Liver (tissue), 8 donors: ENCODE measurements at regions not wholly inside any gene's neighbourhood (a gene's known extent, or its start where the extent isn't known, plus 50 kb on each side); places are given as distances from the start of the nearest gene placed in this dataset.

Experiments used
- DNase-seq: peaks from one replicate; pipeline ENCODE4 v3.0.0-alpha.2; 2017; ENCODE audit warnings: low spot score
- H3K27ac ChIP-seq, 2 donors: one replicate each; pipeline ENCODE4 v1.7.0; 2013; ENCODE audit warnings: inconsistent platforms in 2 of 2, low read length in 2 of 2, control low read depth in 1 of 2, low read depth in 1 of 2, mild to moderate bottlenecking in 1 of 2
- H3K27me3 ChIP-seq, 4 donors: one replicate each; pipeline versions ENCODE4 v1.6.1 to v1.7.0; 2013; ENCODE audit warnings: low read length in 3 of 4, inconsistent platforms in 1 of 4, mild to moderate bottlenecking in 1 of 4, moderate library complexity in 1 of 4; ENCODE audit not compliant: control insufficient read depth in 4 of 4, insufficient read depth in 4 of 4
- H3K36me3 ChIP-seq, 4 donors: one replicate each; pipeline versions ENCODE4 v1.6.1 to v1.7.0; 2013; ENCODE audit warnings: low read length in 3 of 4, mild to moderate bottlenecking in 3 of 4, low read depth in 1 of 4, moderate library complexity in 1 of 4; ENCODE audit not compliant: control insufficient read depth in 4 of 4, insufficient read depth in 3 of 4
- H3K4me1 ChIP-seq, 4 donors: one replicate each; pipeline versions ENCODE4 v1.6.1 to v1.7.0; 2013; ENCODE audit warnings: low read length in 3 of 4, mild to moderate bottlenecking in 3 of 4, moderate library complexity in 1 of 4; ENCODE audit not compliant: control insufficient read depth in 4 of 4, insufficient read depth in 4 of 4
- H3K4me3 ChIP-seq, 3 donors: one replicate each; pipeline versions ENCODE4 v1.6.1 to v1.7.0; 2013; ENCODE audit warnings: low read length in 3 of 3, control low read depth in 1 of 3, low read depth in 1 of 3, mild to moderate bottlenecking in 1 of 3
- H3K9ac ChIP-seq, 2 donors: one replicate each; pipeline ENCODE4 v1.7.0; 2013; ENCODE audit warnings: low read length in 2 of 2, mild to moderate bottlenecking in 2 of 2, moderate library complexity in 2 of 2, control low read depth in 1 of 2, low read depth in 1 of 2
- H3K9me3 ChIP-seq, 4 donors: one replicate each; pipeline versions ENCODE4 v1.6.1 to v1.7.0; 2013; ENCODE audit warnings: low read length in 3 of 4; ENCODE audit not compliant: control insufficient read depth in 4 of 4
- ATF3 ChIP-seq: IDR thresholded peaks from 2 replicates; pipeline ENCODE4 v1.6.1; 2016; ENCODE audit warnings: antibody characterized with exemption
- EGR1 ChIP-seq, 2 donors: IDR thresholded peaks; 2 replicates each; pipeline ENCODE4 v1.6.1; 2016 to 2018; ENCODE audit warnings: antibody characterized with exemption in 2 of 2, low read depth in 2 of 2
- FOXA1 ChIP-seq: IDR thresholded peaks from 2 replicates; pipeline ENCODE4 v1.6.1; 2016; ENCODE audit warnings: antibody characterized with exemption
- FOXA2 ChIP-seq: IDR thresholded peaks from 2 replicates; pipeline ENCODE4 v1.6.1; 2016; ENCODE audit warnings: antibody characterized with exemption
- GABPA ChIP-seq, 2 donors: IDR thresholded peaks in 1 of 2; conservative IDR thresholded peaks in 1 of 2; 2 replicates each; pipeline ENCODE4 v1.6.1; 2016; ENCODE audit warnings: antibody characterized with exemption in 2 of 2, mild to moderate bottlenecking in 1 of 2, moderate library complexity in 1 of 2
- HNF4A ChIP-seq, 2 donors: conservative IDR thresholded peaks; 2 replicates each; pipeline ENCODE4 v1.6.1; 2016; ENCODE audit warnings: antibody characterized with exemption in 2 of 2, mild to moderate bottlenecking in 2 of 2
- HNF4G ChIP-seq: IDR thresholded peaks from 2 replicates; pipeline ENCODE4 v1.6.1; 2016; ENCODE audit warnings: antibody characterized with exemption
- JUND ChIP-seq, 2 donors: IDR thresholded peaks; 2 replicates each; pipeline ENCODE4 v1.6.1; 2016; ENCODE audit warnings: antibody characterized with exemption in 2 of 2
- NR2F2 ChIP-seq: IDR thresholded peaks from 2 replicates; pipeline ENCODE4 v1.6.1; 2016; ENCODE audit warnings: antibody characterized with exemption
- RAD21 ChIP-seq, 2 donors: IDR thresholded peaks; 2 replicates each; pipeline ENCODE4 v1.6.1; 2016; ENCODE audit warnings: antibody characterized with exemption in 2 of 2, mild to moderate bottlenecking in 2 of 2
- RXRA ChIP-seq, 2 donors: IDR thresholded peaks; 2 replicates each; pipeline ENCODE4 v1.6.1; 2017 to 2018; ENCODE audit warnings: antibody characterized with exemption in 2 of 2, mild to moderate bottlenecking in 1 of 2
- SP1 ChIP-seq: IDR thresholded peaks from 2 replicates; pipeline ENCODE4 v1.6.1; 2018; ENCODE audit warnings: antibody characterized with exemption, mild to moderate bottlenecking
- TAF1 ChIP-seq: conservative IDR thresholded peaks from 2 replicates; pipeline ENCODE4 v1.6.1; 2016; ENCODE audit warnings: antibody characterized with exemption, mild to moderate bottlenecking
- YY1 ChIP-seq: IDR thresholded peaks from 2 replicates; pipeline ENCODE4 v1.6.1; 2016; ENCODE audit warnings: antibody characterized with exemption, mild to moderate bottlenecking
- WGBS: extraction: QIAGEN DNeasy Blood & Tissue Kit; methylation state at CpG from one replicate; pipeline ENCODE4 v1.1.7; 2013; 5-methylcytosine and 5-hydroxymethylcytosine counted together
- TF ChIP-seq, protein P1 (sequence below): IDR thresholded peaks from 2 replicates; pipeline ENCODE4 v1.6.1; 2016; ENCODE audit warnings: antibody characterized with exemption, mild to moderate bottlenecking
- TF ChIP-seq, protein P2 (sequence below): IDR thresholded peaks from 2 replicates; pipeline ENCODE4 v1.6.1; 2016; ENCODE audit warnings: antibody characterized with exemption
- TF ChIP-seq, protein P3 (sequence below): fragments of 150-350 bp; IDR thresholded peaks from 2 replicates; pipeline ENCODE4 v1.5.1; 2017; ENCODE audit warnings: improper control_type of control experiment, low read depth, low read length; ENCODE audit not compliant: missing input control
- TF ChIP-seq, protein P4 (sequence below): IDR thresholded peaks from 2 replicates; pipeline ENCODE4 v1.6.1; 2016; ENCODE audit warnings: antibody characterized with exemption
- donor health status: healthy.
- donor health status: healthy.
- donor health status: healthy.
- donor health status: healthy.
- donor health status: healthy.

- H3K4me1 ChIP-seq, result no peaks in the 10 kb centered on the region
- H3K27ac ChIP-seq, result no peak overlapping the region
- H3K4me3 ChIP-seq, result no peak overlapping the region
- no peak overlapping the region for H3K9ac ChIP-seq
- DNase-seq, result no peak
- TF ChIP-seq FOXA2 (no peak), GABPA (IDR thresholded peaks at IDR 0.05 in 1 of 2, conservative IDR thresholded peaks at IDR 0.05 in 1 of 2) (no peak), HNF4G (no peak), JUND (IDR thresholded peaks at IDR 0.05) (no peak), ATF3 (no peak), RAD21 (IDR thresholded peaks at IDR 0.05) (no peak), SP1 (no peak), NR2F2 (no peak), RXRA (IDR thresholded peaks at IDR 0.05) (no peak), YY1 (no peak), TAF1 (no peak), FOXA1 (no peak), EGR1 (IDR thresholded peaks at IDR 0.05; ENCODE audit: low read depth in 2 of 2) (no peak), HNF4A (conservative IDR thresholded peaks at IDR 0.05) (no peak)
- TF ChIP-seq, protein P1, sequence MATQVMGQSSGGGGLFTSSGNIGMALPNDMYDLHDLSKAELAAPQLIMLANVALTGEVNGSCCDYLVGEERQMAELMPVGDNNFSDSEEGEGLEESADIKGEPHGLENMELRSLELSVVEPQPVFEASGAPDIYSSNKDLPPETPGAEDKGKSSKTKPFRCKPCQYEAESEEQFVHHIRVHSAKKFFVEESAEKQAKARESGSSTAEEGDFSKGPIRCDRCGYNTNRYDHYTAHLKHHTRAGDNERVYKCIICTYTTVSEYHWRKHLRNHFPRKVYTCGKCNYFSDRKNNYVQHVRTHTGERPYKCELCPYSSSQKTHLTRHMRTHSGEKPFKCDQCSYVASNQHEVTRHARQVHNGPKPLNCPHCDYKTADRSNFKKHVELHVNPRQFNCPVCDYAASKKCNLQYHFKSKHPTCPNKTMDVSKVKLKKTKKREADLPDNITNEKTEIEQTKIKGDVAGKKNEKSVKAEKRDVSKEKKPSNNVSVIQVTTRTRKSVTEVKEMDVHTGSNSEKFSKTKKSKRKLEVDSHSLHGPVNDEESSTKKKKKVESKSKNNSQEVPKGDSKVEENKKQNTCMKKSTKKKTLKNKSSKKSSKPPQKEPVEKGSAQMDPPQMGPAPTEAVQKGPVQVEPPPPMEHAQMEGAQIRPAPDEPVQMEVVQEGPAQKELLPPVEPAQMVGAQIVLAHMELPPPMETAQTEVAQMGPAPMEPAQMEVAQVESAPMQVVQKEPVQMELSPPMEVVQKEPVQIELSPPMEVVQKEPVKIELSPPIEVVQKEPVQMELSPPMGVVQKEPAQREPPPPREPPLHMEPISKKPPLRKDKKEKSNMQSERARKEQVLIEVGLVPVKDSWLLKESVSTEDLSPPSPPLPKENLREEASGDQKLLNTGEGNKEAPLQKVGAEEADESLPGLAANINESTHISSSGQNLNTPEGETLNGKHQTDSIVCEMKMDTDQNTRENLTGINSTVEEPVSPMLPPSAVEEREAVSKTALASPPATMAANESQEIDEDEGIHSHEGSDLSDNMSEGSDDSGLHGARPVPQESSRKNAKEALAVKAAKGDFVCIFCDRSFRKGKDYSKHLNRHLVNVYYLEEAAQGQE, result no peak
- TF ChIP-seq, protein P2, sequence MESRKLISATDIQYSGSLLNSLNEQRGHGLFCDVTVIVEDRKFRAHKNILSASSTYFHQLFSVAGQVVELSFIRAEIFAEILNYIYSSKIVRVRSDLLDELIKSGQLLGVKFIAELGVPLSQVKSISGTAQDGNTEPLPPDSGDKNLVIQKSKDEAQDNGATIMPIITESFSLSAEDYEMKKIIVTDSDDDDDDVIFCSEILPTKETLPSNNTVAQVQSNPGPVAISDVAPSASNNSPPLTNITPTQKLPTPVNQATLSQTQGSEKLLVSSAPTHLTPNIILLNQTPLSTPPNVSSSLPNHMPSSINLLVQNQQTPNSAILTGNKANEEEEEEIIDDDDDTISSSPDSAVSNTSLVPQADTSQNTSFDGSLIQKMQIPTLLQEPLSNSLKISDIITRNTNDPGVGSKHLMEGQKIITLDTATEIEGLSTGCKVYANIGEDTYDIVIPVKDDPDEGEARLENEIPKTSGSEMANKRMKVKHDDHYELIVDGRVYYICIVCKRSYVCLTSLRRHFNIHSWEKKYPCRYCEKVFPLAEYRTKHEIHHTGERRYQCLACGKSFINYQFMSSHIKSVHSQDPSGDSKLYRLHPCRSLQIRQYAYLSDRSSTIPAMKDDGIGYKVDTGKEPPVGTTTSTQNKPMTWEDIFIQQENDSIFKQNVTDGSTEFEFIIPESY, result no peak
- TF ChIP-seq, protein P3, sequence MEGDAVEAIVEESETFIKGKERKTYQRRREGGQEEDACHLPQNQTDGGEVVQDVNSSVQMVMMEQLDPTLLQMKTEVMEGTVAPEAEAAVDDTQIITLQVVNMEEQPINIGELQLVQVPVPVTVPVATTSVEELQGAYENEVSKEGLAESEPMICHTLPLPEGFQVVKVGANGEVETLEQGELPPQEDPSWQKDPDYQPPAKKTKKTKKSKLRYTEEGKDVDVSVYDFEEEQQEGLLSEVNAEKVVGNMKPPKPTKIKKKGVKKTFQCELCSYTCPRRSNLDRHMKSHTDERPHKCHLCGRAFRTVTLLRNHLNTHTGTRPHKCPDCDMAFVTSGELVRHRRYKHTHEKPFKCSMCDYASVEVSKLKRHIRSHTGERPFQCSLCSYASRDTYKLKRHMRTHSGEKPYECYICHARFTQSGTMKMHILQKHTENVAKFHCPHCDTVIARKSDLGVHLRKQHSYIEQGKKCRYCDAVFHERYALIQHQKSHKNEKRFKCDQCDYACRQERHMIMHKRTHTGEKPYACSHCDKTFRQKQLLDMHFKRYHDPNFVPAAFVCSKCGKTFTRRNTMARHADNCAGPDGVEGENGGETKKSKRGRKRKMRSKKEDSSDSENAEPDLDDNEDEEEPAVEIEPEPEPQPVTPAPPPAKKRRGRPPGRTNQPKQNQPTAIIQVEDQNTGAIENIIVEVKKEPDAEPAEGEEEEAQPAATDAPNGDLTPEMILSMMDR, result no peak
- TF ChIP-seq, protein P4, sequence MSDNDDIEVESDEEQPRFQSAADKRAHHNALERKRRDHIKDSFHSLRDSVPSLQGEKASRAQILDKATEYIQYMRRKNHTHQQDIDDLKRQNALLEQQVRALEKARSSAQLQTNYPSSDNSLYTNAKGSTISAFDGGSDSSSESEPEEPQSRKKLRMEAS, result no peak
- H3K27me3 ChIP-seq, result no peaks in the 10 kb centered on the region
- peaks cover 0 to 14% (median 7%) of the 10 kb centered on the region in 4 donors for H3K9me3 ChIP-seq
- 65% methylated on average over 2 of the region's 2 CpGs for WGBS
- H3K36me3 ChIP-seq, result no peaks in the 10 kb centered on the region
These were observed 914.6 kb downstream of the PCDH19 start for GRCh38 chrX:99495453-99495852.
